Large intestine (tissue), 3 donors: ENCODE measurements at regions not wholly inside any gene's neighbourhood (a gene's known extent, or its start where the extent isn't known, plus 50 kb on each side); places are given as distances from the start of the nearest gene placed in this dataset.

Experiments
- DNase-seq, 2 donors: peaks; one replicate each; pipeline versions ENCODE4 v3.0.0 to v3.0.0-alpha.2; 2013
- H3K27ac ChIP-seq: one replicate; pipeline ENCODE4 v1.5.1; 2013; ENCODE audit warnings: low read length
- H3K27me3 ChIP-seq: 2 replicates; pipeline ENCODE4 v1.6.1; 2013; ENCODE audit warnings: low read length; ENCODE audit not compliant: control insufficient read depth, insufficient read depth
- H3K36me3 ChIP-seq: 2 replicates; pipeline ENCODE4 v1.6.1; 2013; ENCODE audit warnings: low read length; ENCODE audit not compliant: control insufficient read depth, insufficient read depth
- H3K4me1 ChIP-seq: one replicate; pipeline ENCODE4 v1.6.1; 2013; ENCODE audit warnings: low read length; ENCODE audit not compliant: control insufficient read depth, insufficient read depth
- H3K4me3 ChIP-seq: one replicate; pipeline ENCODE4 v1.5.1; 2013; ENCODE audit warnings: low read length
- H3K9me3 ChIP-seq: one replicate; pipeline ENCODE4 v1.6.1; 2013; ENCODE audit warnings: mild to moderate bottlenecking, low read depth, low read length, moderate library complexity; ENCODE audit not compliant: control insufficient read depth
- WGBS: methylation state at CpG from one replicate; pipeline ENCODE4 v1.1.5; 2013; ENCODE audit warnings: low lambda C conversion rate; ENCODE audit not compliant: insufficient coverage; 5-methylcytosine and 5-hydroxymethylcytosine counted together

DNA sequence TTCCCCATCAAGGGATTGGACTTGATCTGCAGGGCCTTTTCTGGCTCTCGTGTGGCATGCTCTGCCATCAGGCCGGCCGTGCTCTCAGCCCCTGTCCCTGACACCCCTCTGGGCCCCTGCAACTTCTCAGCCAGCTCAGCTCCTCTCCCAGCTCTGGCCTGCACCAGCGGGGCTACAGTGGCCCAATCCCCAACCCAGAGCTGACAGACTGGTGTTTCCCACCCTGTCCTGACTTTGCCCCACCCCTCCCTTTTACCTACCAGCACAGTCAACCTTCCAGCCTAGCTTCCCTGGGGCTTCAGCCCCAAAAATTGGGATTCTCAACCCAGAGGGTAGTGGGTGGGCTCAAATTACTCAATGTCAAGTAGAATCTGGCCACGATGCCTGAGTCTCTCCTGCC is 149.3 kb downstream of the SYF2 start:
- no peaks in the 10 kb centered on the region for H3K27me3 ChIP-seq
- no peak overlapping the region for H3K27ac ChIP-seq
- DNase-seq, result no peak
- no CpG with 5 or more reads among the region's 5 CpGs for WGBS
- no peaks in the 10 kb centered on the region for H3K9me3 ChIP-seq
- no peaks in the 10 kb centered on the region for H3K4me1 ChIP-seq
- no peak overlapping the region for H3K4me3 ChIP-seq
- H3K36me3 ChIP-seq, result no peaks in the 10 kb centered on the region

GRCh38 chr1:25082216-25082899 is 149.9 kb downstream of the SYF2 start:
- DNase-seq, result no peak
- Histone ChIP-seq H3K27ac (no peak overlapping the region), H3K36me3 (no peaks in the 10 kb centered on the region), H3K9me3 (no peaks in the 10 kb centered on the region), H3K4me1 (no peaks in the 10 kb centered on the region), H3K27me3 (no peaks in the 10 kb centered on the region), H3K4me3 (no peak overlapping the region)
- WGBS, result 90% methylated on average over 2 of the region's 25 CpGs

- WGBS, result no CpG with 5 or more reads among the region's 2 CpGs
- Histone ChIP-seq H3K27ac (no peak overlapping the region), H3K4me1 (no peaks in the 10 kb centered on the region)
Observed at GRCh38 chr1:25081496-25081895, 150.8 kb downstream of the SYF2 start.

DNA sequence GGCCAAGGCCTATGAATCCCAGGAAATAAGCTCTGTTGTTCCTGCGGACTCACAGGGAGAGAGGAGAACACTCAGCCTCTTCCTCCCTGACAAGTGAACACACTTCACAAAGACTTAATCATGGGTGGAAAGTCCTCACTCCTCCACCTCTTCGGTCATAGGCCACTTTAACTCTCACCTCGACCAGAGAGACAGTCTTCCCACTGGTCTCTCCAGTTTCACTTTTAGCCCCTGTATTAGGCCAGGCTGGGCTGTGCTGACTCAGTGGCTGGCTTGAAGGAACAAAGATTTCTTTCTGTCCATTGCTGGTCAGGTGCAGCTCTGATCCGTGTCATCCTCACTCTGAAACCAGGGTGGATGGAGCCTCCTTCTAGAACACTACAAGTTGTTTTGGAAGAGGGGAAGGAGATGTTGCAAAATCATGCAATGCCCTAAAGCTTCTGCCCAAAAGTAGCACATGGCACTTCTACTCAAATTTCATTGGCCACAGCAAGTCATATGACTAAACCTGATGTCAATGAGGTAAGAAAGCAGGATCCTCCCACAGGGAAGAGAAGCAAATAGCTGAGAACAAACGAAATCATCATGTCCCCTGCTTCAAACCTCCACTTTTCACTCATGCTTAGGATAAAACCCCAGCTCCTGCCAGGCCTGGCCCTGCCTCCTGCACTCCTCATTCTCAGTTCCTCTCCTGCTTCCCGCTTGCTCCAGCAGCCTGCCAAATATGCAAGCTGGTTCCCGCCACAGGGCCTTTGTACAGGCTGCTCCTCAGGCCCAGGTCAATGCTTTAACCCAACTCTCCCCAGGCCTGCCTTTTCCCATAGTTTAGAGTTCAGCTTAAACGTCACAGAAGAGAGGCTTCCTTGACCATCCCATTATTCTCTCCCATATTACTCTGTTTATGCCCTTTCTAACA is 150.5 kb upstream of the RUNX3 start:
- no peak overlapping the region for H3K4me3 ChIP-seq
- no CpG with 5 or more reads among the region's 8 CpGs for WGBS
- no peaks in the 10 kb centered on the region for H3K36me3 ChIP-seq
- DNase-seq, result peak; percentile 8 to 13
- H3K27me3 ChIP-seq, result no peaks in the 10 kb centered on the region
- H3K27ac ChIP-seq, result no peak overlapping the region
- no peaks in the 10 kb centered on the region for H3K4me1 ChIP-seq
- no peaks in the 10 kb centered on the region for H3K9me3 ChIP-seq

More at GRCh38 chr1:25081496-25081895, 150.8 kb downstream of the SYF2 start:
- Histone ChIP-seq H3K9me3 (no peaks in the 10 kb centered on the region), H3K4me3 (no peak overlapping the region), H3K36me3 (no peaks in the 10 kb centered on the region), H3K27me3 (no peaks in the 10 kb centered on the region)
- DNase-seq, result no peak

DNA sequence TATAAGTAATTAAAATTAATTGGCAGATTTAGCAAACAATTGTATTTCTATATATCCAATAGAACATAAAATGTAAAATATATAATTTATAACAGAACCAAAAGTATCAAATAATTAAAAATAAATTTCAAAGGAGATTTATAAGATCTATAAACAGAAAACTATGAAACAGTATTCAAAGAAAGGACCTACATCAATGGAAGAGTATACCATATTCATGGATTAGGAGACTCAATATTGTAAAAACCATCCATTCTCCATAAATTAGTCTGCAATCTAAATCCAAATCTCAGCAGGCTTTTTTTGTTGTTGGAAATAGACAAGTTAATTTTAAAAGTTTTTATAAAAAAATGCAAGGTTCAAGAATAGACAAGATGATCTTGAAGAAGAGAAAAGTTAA is 149.0 kb upstream of the RUNX3 start:
- no peaks in the 10 kb centered on the region for H3K9me3 ChIP-seq
- no peaks in the 10 kb centered on the region for H3K36me3 ChIP-seq

GRCh38 chr1:25074351-25075227 is 144.5 kb upstream of the RUNX3 start:
- H3K4me1 ChIP-seq, result no peaks in the 10 kb centered on the region
- no peaks in the 10 kb centered on the region for H3K36me3 ChIP-seq
- DNase-seq, result no peak
- H3K27ac ChIP-seq, result no peak overlapping the region
- no peaks in the 10 kb centered on the region for H3K9me3 ChIP-seq
- H3K27me3 ChIP-seq, result no peaks in the 10 kb centered on the region
- WGBS, result no CpG with 5 or more reads among the region's 13 CpGs
- H3K4me3 ChIP-seq, result no peak overlapping the region

More for the DNA sequence above, 149.0 kb upstream of the RUNX3 start:
- no peaks in the 10 kb centered on the region for H3K4me1 ChIP-seq
- no peak for DNase-seq
- no peak overlapping the region for H3K27ac ChIP-seq
- H3K27me3 ChIP-seq, result no peaks in the 10 kb centered on the region
- H3K4me3 ChIP-seq, result no peak overlapping the region

DNA sequence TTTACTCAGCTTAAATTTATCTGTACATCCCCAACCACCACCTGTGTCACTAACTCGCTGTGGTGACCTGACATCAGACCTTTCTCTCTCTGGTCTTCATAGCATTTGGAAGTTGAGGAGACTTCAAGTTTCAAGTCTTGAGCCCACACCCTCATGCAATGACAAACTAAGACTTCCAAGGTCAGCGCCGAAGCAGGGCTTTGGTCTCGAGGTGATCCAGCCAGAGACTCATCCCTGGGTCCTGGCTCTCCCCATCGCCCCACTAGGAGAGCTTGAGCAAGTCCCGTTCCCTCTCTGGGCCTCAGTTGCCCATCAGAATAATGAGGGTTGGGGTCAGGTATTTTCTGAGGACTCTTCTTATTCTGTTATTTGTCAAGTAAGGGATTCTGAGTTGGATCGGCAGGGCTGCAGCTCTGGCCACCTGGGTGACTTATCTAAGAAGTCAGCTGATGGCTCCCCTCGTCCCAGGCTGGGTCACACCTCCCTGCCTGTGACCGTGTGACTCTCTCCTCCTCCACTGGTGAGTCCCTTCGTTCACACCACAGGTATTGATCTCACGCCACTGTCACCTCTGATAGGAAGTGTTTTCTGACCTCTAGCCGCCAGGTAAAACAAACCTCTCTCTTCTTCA is 143.7 kb upstream of the RUNX3 start:
- Histone ChIP-seq H3K4me3 (no peak overlapping the region), H3K36me3 (no peaks in the 10 kb centered on the region), H3K9me3 (no peaks in the 10 kb centered on the region), H3K4me1 (no peaks in the 10 kb centered on the region), H3K27me3 (no peaks in the 10 kb centered on the region), H3K27ac (no peak overlapping the region)
- DNase-seq, result peak; percentile 6 to 16
- no CpG with 5 or more reads among the region's 12 CpGs for WGBS

DNA sequence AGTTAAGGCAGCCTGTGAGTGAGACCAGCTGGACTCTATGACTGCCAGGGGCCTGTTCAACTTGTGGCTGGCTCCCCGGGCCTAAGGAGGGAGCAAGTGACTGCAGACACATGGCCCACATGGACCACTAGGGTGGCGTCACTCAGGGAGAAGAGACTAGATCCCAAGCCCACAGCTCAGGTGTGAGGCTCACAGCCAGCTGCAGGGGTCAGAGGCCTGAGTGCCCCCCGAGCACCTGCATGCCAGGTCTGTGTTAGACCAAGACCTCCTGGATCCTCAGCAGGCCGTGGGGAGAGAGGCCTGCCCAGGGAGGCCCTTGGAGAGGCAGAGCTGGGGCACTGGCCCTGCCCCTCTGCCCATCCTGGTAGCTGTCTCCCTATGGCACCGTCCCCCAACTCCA is 142.4 kb upstream of the RUNX3 start:
- H3K27me3 ChIP-seq, result no peaks in the 10 kb centered on the region
- DNase-seq, result no peak
- no peak overlapping the region for H3K27ac ChIP-seq
- H3K4me1 ChIP-seq, result no peaks in the 10 kb centered on the region
- H3K4me3 ChIP-seq, result no peak overlapping the region
- no peaks in the 10 kb centered on the region for H3K36me3 ChIP-seq
- WGBS, result no CpG with 5 or more reads among the region's 5 CpGs
- no peaks in the 10 kb centered on the region for H3K9me3 ChIP-seq

- H3K27ac ChIP-seq, result no peak overlapping the region
- no peak for DNase-seq
- WGBS, result no CpG with 5 or more reads among the region's 4 CpGs
- no peaks in the 10 kb centered on the region for H3K9me3 ChIP-seq
- H3K36me3 ChIP-seq, result no peaks in the 10 kb centered on the region
- no peaks in the 10 kb centered on the region for H3K4me1 ChIP-seq
- H3K27me3 ChIP-seq, result no peaks in the 10 kb centered on the region
- H3K4me3 ChIP-seq, result no peak overlapping the region
Observed at GRCh38 chr1:25068829-25069228, 138.8 kb upstream of the RUNX3 start.

GRCh38 chr1:25068316-25068715 is 138.2 kb upstream of the RUNX3 start:
- Histone ChIP-seq H3K4me1 (no peaks in the 10 kb centered on the region), H3K27me3 (no peaks in the 10 kb centered on the region), H3K27ac (no peak overlapping the region), H3K36me3 (no peaks in the 10 kb centered on the region), H3K4me3 (no peak overlapping the region), H3K9me3 (no peaks in the 10 kb centered on the region)
- WGBS, result 60% methylated on average over 1 of the region's 6 CpGs
- DNase-seq, result no peak
